Omental fat pad (tissue), 3 donors: ENCODE measurements at regions not wholly inside any gene's neighbourhood (a gene's known extent, or its start where the extent isn't known, plus 50 kb on each side); places are given as distances from the start of the nearest gene placed in this dataset.
A peak's percentile ranks its signal among the peaks of the same experiment; 100 is the strongest.

Source experiments
- ATAC-seq: fragments of 150-250 bp; one replicate; pipeline ENCODE4 v1.9.1; 2016; ENCODE audit warnings: mild to moderate bottlenecking, moderate library complexity; ENCODE audit not compliant: low FRiP score
- DNase-seq: peaks from one replicate; pipeline ENCODE4 v3.0.0-alpha.2; 2019; ENCODE audit warnings: low spot score
- CTCF ChIP-seq, 3 donors: fragments of 450-650 bp; IDR thresholded peaks; one replicate each; pipeline ENCODE4 v1.5.1; 2016 to 2017; ENCODE audit warnings: antibody characterized with exemption in 3 of 3, mild to moderate bottlenecking in 3 of 3, moderate library complexity in 2 of 3

- no peak for TF ChIP-seq CTCF (IDR thresholded peaks at IDR 0.05)
- DNase-seq (no peak), ATAC-seq (no peak)
Measured at GRCh38 chr4:182185491-182185890, 57.7 kb upstream of the TENM3 start.

GRCh38 chr4:182187674-182188073 lies 55.5 kb upstream of the TENM3 start:
- TF ChIP-seq CTCF (IDR thresholded peaks at IDR 0.05) = no peak
- ATAC-seq (no peak), DNase-seq (no peak)

GRCh38 chr4:182188622-182189021 lies 54.6 kb upstream of the TENM3 start:
- no peak for TF ChIP-seq CTCF (IDR thresholded peaks at IDR 0.05)
- no peak for DNase-seq
- no peak for ATAC-seq

GRCh38 chr4:182189103-182189878 lies 53.9 kb upstream of the TENM3 start:
- TF ChIP-seq CTCF (IDR thresholded peaks at IDR 0.05) = no peak
- DNase-seq = no peak
- ATAC-seq = peak; percentile 89

- ATAC-seq = no peak
- TF ChIP-seq CTCF (IDR thresholded peaks at IDR 0.05) = no peak
- no peak for DNase-seq
Measured at GRCh38 chr4:182190306-182190705, 52.9 kb upstream of the TENM3 start.

- ATAC-seq (peak; percentile 79), DNase-seq (no peak)
- TF ChIP-seq CTCF (IDR thresholded peaks at IDR 0.05) = no peak
Measured at GRCh38 chr4:182192511-182193181, 50.6 kb upstream of the TENM3 start.

- no peak for DNase-seq
- no peak for TF ChIP-seq CTCF (IDR thresholded peaks at IDR 0.05)
- no peak for ATAC-seq
Measured at GRCh38 chr4:182193311-182193710, 49.9 kb upstream of the TENM3 start.
